A549 (cell line): ENCODE measurements at regions not wholly inside any gene's neighbourhood (a gene's known extent, or its start where the extent isn't known, plus 50 kb on each side); places are given as distances from the start of the nearest gene placed in this dataset.

ENCODE experiments used
- ATAC-seq, 2 experiments: fragments of 200-7000 bp in 1 of 2; fragments of >200 bp in 1 of 2; cut with Nextera tagmentation in 1 of 2; cut with Tn5 transposase in 1 of 2; 3 replicates each; pipeline versions ENCODE4 v1.8.0 to v1.9.1; 2018 to 2020; ENCODE audit warnings: mild to moderate bottlenecking in 1 of 2, moderate library complexity in 1 of 2
- CTCF ChIA-PET: fragments of 300-600 bp; sonication (Branson Sonifier 250); formaldehyde crosslinking; extraction: SDS; loops from one replicate; lab custom pipeline; 2021; ENCODE audit warnings: antibody characterized with exemption, inconsistent platforms; lab: Yijun Ruan, JAX
- POLR2A ChIA-PET: fragments of 350-600 bp; formaldehyde crosslinking; extraction: SDS; loops from one replicate; lab custom pipeline; 2021; ENCODE audit warnings: antibody characterized with exemption, inconsistent platforms; lab: Yijun Ruan, JAX
- DNase-seq, 2 experiments: peaks; one replicate each; pipeline versions ENCODE4 v3.0.0 to v3.0.0-alpha.2; 2011 to 2016; ENCODE audit warnings: low read depth in 1 of 2, low spot score in 1 of 2
- FAIRE-seq: peaks from 2 replicates; lab custom pipeline; 2011; peaks lifted over from hg19 to GRCh38; lab: Jason Lieb, UNC
- H3K27ac ChIP-seq, 2 experiments: fragments of >200 bp; sonication (Bioruptor Twin); formaldehyde crosslinking; 3 replicates each; pipeline ENCODE4 v1.5.1; 2016 to 2017
- H3K4me1 ChIP-seq: fragments of >200 bp; sonication (Bioruptor Twin); formaldehyde crosslinking; 3 replicates; pipeline ENCODE4 v1.6.1; 2016
- H3K4me2 ChIP-seq: fragments of >200 bp; sonication (Bioruptor Twin); formaldehyde crosslinking; 3 replicates; pipeline ENCODE4 v1.6.1; 2016
- H3K4me3 ChIP-seq: fragments of >200 bp; sonication (Bioruptor Twin); formaldehyde crosslinking; 3 replicates; pipeline ENCODE4 v1.5.1; 2016
- H3K9me3 ChIP-seq: fragments of >200 bp; sonication (Bioruptor Twin); formaldehyde crosslinking; 3 replicates; pipeline ENCODE4 v1.6.1; 2016
- BCL3 ChIP-seq: fragments of >200 bp; sonication (Bioruptor Twin); formaldehyde crosslinking; IDR thresholded peaks from 3 replicates; pipeline ENCODE4 v1.6.1; 2016
- CEBPB ChIP-seq, 2 experiments: fragments of >200 bp in 1 of 2; sonication (Bioruptor Twin) in 1 of 2; formaldehyde crosslinking in 1 of 2; IDR thresholded peaks; 2 replicates each; pipeline ENCODE4 v1.6.1; 2012 to 2016
- CHD2 ChIP-seq: fragments of 150-350 bp; IDR thresholded peaks from 2 replicates; pipeline ENCODE4 v1.6.1; 2014; ENCODE audit warnings: low read length; ENCODE audit not compliant: partially characterized antibody
- ESRRA ChIP-seq: fragments of 150-350 bp; IDR thresholded peaks from 2 replicates; pipeline ENCODE4 v1.6.1; 2014; ENCODE audit warnings: mild to moderate bottlenecking, low read length, borderline replicate concordance
- FOSB ChIP-seq: fragments of 250-450 bp; sonication (Bioruptor Pico); IDR thresholded peaks from 2 replicates; pipeline ENCODE4 v1.5.0; 2020; ENCODE audit warnings: mild to moderate bottlenecking, moderate library complexity
- FOXS1 ChIP-seq: fragments of 250-450 bp; sonication (Bioruptor Pico); IDR thresholded peaks from 2 replicates; pipeline ENCODE4 v1.5.0; 2020; ENCODE audit warnings: mild to moderate bottlenecking, moderate library complexity
- HEYL ChIP-seq: fragments of 250-450 bp; sonication (Bioruptor Pico); IDR thresholded peaks from 2 replicates; pipeline ENCODE4 v1.8.0; 2021; ENCODE audit warnings: mild to moderate bottlenecking, moderate library complexity
- HOXB13 ChIP-seq: fragments of 250-450 bp; sonication (Bioruptor Pico); IDR thresholded peaks from 2 replicates; pipeline ENCODE4 v1.5.0; 2020; ENCODE audit warnings: low read depth, mild to moderate bottlenecking, moderate library complexity
- HOXB5 ChIP-seq: fragments of 250-450 bp; sonication (Bioruptor Pico); IDR thresholded peaks from 2 replicates; pipeline ENCODE4 v1.5.0; 2020; ENCODE audit warnings: mild to moderate bottlenecking, moderate library complexity
- JUN ChIP-seq, 2 experiments: fragments of >200 bp; sonication (Bioruptor Twin); formaldehyde crosslinking; IDR thresholded peaks; 2 replicates in 1 of 2; 3 replicates in 1 of 2; pipeline ENCODE4 v1.6.1; 2016 to 2017
- MAFK ChIP-seq: fragments of 450-650 bp; IDR thresholded peaks from 2 replicates; pipeline ENCODE4 v1.6.1; 2014; ENCODE audit not compliant: partially characterized antibody
- MAX ChIP-seq: IDR thresholded peaks from 2 replicates; pipeline ENCODE4 v1.6.1; 2012
- MYC ChIP-seq: IDR thresholded peaks from 2 replicates; pipeline ENCODE4 v1.6.1; 2012; ENCODE audit warnings: mild to moderate bottlenecking, inconsistent platforms, low read length, improper control_type of control experiment, borderline replicate concordance
- NPAS2 ChIP-seq: fragments of 250-450 bp; sonication (Bioruptor Pico); IDR thresholded peaks from 2 replicates; pipeline ENCODE4 v1.8.0; 2022; ENCODE audit warnings: mild to moderate bottlenecking, moderate library complexity, borderline replicate concordance
- POLR2A ChIP-seq: IDR thresholded peaks from 2 replicates; pipeline ENCODE4 v1.6.1; 2012; ENCODE audit warnings: mild to moderate bottlenecking, low read length
- RARB ChIP-seq: fragments of 250-450 bp; sonication (Bioruptor Pico); IDR thresholded peaks from 2 replicates; pipeline ENCODE4 v1.8.0; 2021; ENCODE audit warnings: mild to moderate bottlenecking, moderate library complexity
- SMC3 ChIP-seq: fragments of >200 bp; sonication (Bioruptor Twin); formaldehyde crosslinking; IDR thresholded peaks from 3 replicates; pipeline ENCODE4 v1.6.1; 2018; ENCODE audit warnings: inconsistent platforms
- TP53 ChIP-seq: fragments of 250-450 bp; sonication (Bioruptor Pico); IDR thresholded peaks from 2 replicates; pipeline ENCODE4 v1.5.0; 2021; ENCODE audit warnings: mild to moderate bottlenecking, moderate library complexity
- ZFP36 ChIP-seq: fragments of 450-650 bp; IDR thresholded peaks from 2 replicates; pipeline ENCODE4 v1.6.1; 2014; ENCODE audit warnings: borderline replicate concordance; ENCODE audit not compliant: partially characterized antibody
- ZNF302 ChIP-seq: fragments of 250-450 bp; sonication (Bioruptor Pico); IDR thresholded peaks from 2 replicates; pipeline ENCODE4 v1.9.0; 2021; ENCODE audit warnings: inconsistent platforms, mild to moderate bottlenecking, moderate library complexity
- ZSCAN20 ChIP-seq: fragments of 250-450 bp; sonication (Bioruptor Pico); IDR thresholded peaks from 2 replicates; pipeline ENCODE4 v1.8.0; 2022; ENCODE audit warnings: mild to moderate bottlenecking, moderate library complexity
- WGBS: methylation state at CpG from one replicate; pipeline ENCODE4 v1.1.6; 2017; ENCODE audit errors: missing lambda C conversion rate; 5-methylcytosine and 5-hydroxymethylcytosine counted together
- TF ChIP-seq, protein P1 (sequence below): fragments of 250-450 bp; sonication (Bioruptor Pico); IDR thresholded peaks from 2 replicates; pipeline ENCODE4 v1.5.0; 2020; ENCODE audit warnings: low read depth, mild to moderate bottlenecking, moderate library complexity

DNA sequence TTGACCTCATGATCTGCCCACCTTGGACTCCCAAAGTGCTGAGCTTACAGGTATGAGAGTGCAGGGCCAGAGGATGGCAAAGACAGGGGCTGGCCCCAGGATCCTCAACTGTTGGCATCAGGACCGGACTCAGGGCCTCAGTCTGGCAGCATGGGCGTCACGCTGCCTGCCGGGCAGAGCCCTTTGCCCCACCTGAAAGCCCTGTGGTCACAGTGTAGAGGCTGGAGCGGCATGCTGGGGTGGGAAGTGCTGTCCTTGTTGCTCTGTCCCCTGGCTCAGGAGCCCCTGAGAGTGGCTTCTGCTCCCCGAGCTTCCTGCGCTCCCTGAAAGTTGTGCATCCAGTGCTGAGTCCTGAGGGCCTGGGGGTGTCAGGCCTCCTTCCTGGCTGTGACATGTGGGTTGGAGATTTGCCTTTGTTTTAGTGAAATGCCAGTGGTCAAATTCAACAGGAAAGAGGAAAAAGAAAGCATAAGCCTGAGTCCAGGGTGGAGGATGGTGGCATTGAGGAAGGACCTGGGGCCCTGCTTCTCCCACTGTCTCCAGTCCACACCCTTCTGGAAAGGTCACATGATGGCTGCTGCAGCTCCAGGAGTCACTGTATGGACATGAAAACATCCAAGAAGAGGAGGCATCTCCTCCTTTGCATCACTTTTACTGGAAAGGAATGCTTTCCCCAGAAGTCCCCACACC is 147.2 kb downstream of the OR4M2 start:
- DNase-seq (no peak), FAIRE-seq (no peak), ATAC-seq (no peak)
- TF ChIP-seq BCL3 (no peak), HOXB13 (CRISPR knock-in tag) (no peak), JUN (IDR thresholded peaks at IDR 0.05) (no peak), HOXB5 (CRISPR knock-in tag) (no peak), FOXS1 (CRISPR knock-in tag) (no peak), POLR2A (no peak), ESRRA (no peak), ZNF302 (CRISPR knock-in tag) (no peak), RARB (CRISPR knock-in tag) (no peak), MAFK (no peak)
- Histone ChIP-seq H3K4me3 (no peak overlapping the region), H3K9me3 (0 out of 3 replicates have a peak, but pooled peaks cover 3% of the 10 kb centered on the region), H3K4me2 (no peak overlapping the region), H3K4me1 (no peaks in the 10 kb centered on the region), H3K27ac (no peak overlapping the region)
- ChIA-PET CTCF (interaction anchor here (1.1 to 6.9 kb wide), 3 partner anchors 9 to 1872 kb away, joined by 5 to 136 read pairs (median 5); no protein-coding TSS in a partner anchor), POLR2A (no interaction called here)
- WGBS, result 28% methylated on average over 7 of the region's 7 CpGs

- TF ChIP-seq ZSCAN20 (CRISPR knock-in tag), result no peak
- no peak for ATAC-seq
These were observed 147.9 kb downstream of the OR4M2 start for GRCh38 chr15:22228101-22228762.

DNA sequence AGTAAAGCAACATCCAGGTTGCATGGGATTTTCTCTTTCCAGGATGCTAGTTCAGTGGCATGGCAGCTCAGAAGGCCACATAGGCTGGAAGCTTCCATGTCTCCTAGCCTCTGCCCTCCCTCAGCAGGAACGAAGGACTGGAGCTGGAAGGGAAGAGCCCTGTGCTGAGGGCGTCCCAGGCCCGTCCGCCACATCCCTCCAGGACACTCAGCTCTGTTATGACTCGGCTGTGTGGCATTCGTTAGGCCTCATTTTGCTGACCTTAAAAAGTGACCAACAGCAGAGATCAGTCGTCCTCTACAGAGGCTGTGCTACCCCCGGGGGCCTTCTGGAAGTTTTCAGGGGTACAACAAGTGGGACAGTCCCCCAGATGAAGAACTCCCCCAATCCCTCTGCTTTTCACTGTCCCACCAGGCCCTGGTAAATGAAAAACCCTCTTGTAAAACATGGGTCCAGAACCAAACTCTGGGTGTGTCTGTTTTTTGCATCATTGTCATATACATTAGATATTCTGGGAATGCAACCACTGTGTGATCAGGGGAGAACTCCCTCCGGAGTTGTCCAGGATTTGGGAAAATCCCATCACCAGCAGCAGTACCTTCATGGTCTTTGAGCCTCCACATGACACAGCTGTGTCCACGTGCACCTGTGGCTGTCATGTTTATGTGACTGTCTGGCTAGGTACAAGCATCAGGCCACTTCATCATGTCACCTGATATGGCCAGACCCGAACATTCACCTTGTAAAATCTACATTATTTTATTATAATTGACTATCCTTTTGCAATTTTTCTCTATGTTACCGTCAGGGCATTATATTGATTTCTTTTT is 149.9 kb downstream of the OR4M2 start:
- FAIRE-seq, result peak; percentile 97
- 13% methylated on average over 12 of the region's 12 CpGs for WGBS
- peaks cover 21% of the 10 kb centered on the region for H3K9me3 ChIP-seq

More at GRCh38 chr15:22228101-22228762, 147.9 kb downstream of the OR4M2 start:
- Histone ChIP-seq H3K27ac (no peak overlapping the region), H3K4me3 (no peak overlapping the region), H3K4me2 (no peak overlapping the region), H3K9me3 (peaks cover 3% of the 10 kb centered on the region; the same call in 1 of the 3 replicates), H3K4me1 (no peaks in the 10 kb centered on the region)
- peak; percentile 63 for FAIRE-seq
- POLR2A ChIA-PET, result no interaction called here
- 24% methylated on average over 9 of the region's 9 CpGs for WGBS
- CTCF ChIA-PET, result interaction anchor here (1.1 to 1.6 kb wide), 2 partner anchors 8 to 1872 kb away, joined by 5 read pairs; no protein-coding TSS in a partner anchor
- no peak for DNase-seq

More for the DNA sequence above, 149.9 kb downstream of the OR4M2 start:
- Histone ChIP-seq H3K4me2 (no peak overlapping the region), H3K4me3 (no peak overlapping the region)
- TF ChIP-seq MAX (no peak), CHD2 (no peak), BCL3 (no peak), CEBPB (IDR thresholded peaks at IDR 0.05) (no peak), FOSB (CRISPR knock-in tag) (no peak), ZFP36 (no peak), TP53 (no peak), HEYL (CRISPR knock-in tag) (no peak), SMC3 (no peak), MYC (no peak), NPAS2 (no peak)
- TF ChIP-seq, protein P1, sequence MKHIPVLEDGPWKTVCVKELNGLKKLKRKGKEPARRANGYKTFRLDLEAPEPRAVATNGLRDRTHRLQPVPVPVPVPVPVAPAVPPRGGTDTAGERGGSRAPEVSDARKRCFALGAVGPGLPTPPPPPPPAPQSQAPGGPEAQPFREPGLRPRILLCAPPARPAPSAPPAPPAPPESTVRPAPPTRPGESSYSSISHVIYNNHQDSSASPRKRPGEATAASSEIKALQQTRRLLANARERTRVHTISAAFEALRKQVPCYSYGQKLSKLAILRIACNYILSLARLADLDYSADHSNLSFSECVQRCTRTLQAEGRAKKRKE (CRISPR knock-in tag), result no peak
- TF ChIP-seq, all 56 proteins: peak for 0
- POLR2A ChIA-PET, result interaction anchor here (0.7 kb wide), 1 partner anchor 27 kb away, joined by 5 read pairs; no protein-coding TSS in a partner anchor
- CTCF ChIA-PET, result interaction anchor here (1.2 to 1.5 kb wide), 2 partner anchors 9 to 31 kb away, joined by 3 read pairs; no protein-coding TSS in a partner anchor
- ATAC-seq, result peak; percentile 20 to 37; a peak in 3 of 6 replicates
- no peak overlapping the region for H3K27ac ChIP-seq
- H3K4me1 ChIP-seq, result no peaks in the 10 kb centered on the region
- DNase-seq, result no peak
